ENCODE measurements at regions not wholly inside any gene's neighbourhood (a gene's known extent, or its start where the extent isn't known, plus 50 kb on each side); places are given as distances from the start of the nearest gene placed in this dataset.

DNA sequence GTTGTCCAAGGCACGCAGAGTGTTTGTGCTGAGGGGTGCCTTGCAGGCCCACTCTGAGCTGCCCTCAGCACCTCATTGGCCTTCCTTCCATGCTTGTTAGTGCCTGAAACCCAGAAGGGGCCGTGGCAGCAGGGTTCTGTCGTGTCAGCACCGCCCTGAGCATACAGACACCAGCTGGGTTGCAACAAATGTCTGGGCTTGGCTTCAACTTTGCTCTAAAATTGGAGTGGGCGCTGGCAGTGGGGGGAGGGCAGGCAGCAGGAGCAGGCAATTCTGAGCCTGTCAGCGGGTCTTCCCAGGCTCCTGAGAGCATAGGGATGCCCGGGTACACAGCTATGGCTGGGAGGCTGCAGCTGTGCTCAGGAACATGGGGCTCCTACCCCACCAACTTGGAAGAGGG, 464.3 kb downstream of the EPHA3 start:
- DNase-seq (ENCODE audit: low read depth in 1 of 2, low spot score in 1 of 2) (no peak), ATAC-seq (no peak), FAIRE-seq (no peak)
- Histone ChIP-seq H3K4me3 (no peak overlapping the region), H3K4me1 (no peaks in the 10 kb centered on the region), H3K4me2 (no peak overlapping the region), H3K9me3 (no peaks in the 10 kb centered on the region), H3K27ac (no peak overlapping the region)
- ChIA-PET POLR2A (no interaction called here), CTCF (no interaction called here)
- no peak for TF ChIP-seq BHLHE40 (IDR thresholded peaks at IDR 0.05; ENCODE audit: low read depth, low read length)
- TF ChIP-seq ZNF302 (CRISPR knock-in tag; IDR thresholded peaks at IDR 0.05), result no peak
- TF ChIP-seq POLR2AphosphoS2 (conservative IDR thresholded peaks at IDR 0.05; ENCODE audit: low read length), result no peak
- TF ChIP-seq RFX5 (IDR thresholded peaks at IDR 0.05), result no peak
- TF ChIP-seq CBX2 (IDR thresholded peaks at IDR 0.05; ENCODE audit: borderline replicate concordance, low read depth), result no peak
- TF ChIP-seq JUNB (IDR thresholded peaks at IDR 0.05), result no peak
- TF ChIP-seq, protein P1, sequence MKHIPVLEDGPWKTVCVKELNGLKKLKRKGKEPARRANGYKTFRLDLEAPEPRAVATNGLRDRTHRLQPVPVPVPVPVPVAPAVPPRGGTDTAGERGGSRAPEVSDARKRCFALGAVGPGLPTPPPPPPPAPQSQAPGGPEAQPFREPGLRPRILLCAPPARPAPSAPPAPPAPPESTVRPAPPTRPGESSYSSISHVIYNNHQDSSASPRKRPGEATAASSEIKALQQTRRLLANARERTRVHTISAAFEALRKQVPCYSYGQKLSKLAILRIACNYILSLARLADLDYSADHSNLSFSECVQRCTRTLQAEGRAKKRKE (CRISPR knock-in tag; IDR thresholded peaks at IDR 0.05; ENCODE audit: low read depth), result no peak
- WGBS (ENCODE audit: missing lambda C conversion rate), result 25% methylated on average over 4 of the region's 7 CpGs

DNA sequence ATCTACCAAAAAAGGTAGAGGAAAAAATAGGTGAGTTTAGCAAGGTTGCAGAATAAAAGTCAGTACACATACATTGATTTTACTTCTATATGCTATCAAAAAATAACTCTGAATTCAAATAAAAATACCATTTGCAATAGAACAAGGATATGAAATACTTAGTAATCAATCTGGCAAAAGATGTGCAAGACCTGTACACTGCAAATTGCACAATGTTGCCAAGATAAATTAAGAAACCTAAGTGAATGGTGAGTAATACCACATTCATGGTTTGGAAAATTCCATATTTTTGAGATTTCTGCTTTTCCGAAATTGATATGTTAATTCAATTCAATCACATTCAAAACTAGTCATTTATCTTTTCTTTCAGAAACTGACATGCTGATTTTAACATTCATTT, 464.8 kb downstream of the EPHA3 start:
- TF ChIP-seq CBX2 (IDR thresholded peaks at IDR 0.05; ENCODE audit: borderline replicate concordance, low read depth) (no peak), RCOR1 (IDR thresholded peaks at IDR 0.05; ENCODE audit: low read depth, low read length) (no peak), RNF2 (IDR thresholded peaks at IDR 0.05; ENCODE audit: borderline replicate concordance, low read depth) (no peak), CEBPB (IDR thresholded peaks at IDR 0.05) (no peak), ZFP36 (IDR thresholded peaks at IDR 0.05; ENCODE audit: borderline replicate concordance, partially characterized antibody) (no peak), POLR2A (IDR thresholded peaks at IDR 0.05; ENCODE audit: low read length) (no peak), EHMT2 (IDR thresholded peaks at IDR 0.05; ENCODE audit: low read depth) (no peak), ESRRA (IDR thresholded peaks at IDR 0.05; ENCODE audit: borderline replicate concordance, low read length) (no peak), JUN (IDR thresholded peaks at IDR 0.05) (no peak), KDM5A (IDR thresholded peaks at IDR 0.05) (no peak), HDAC2 (IDR thresholded peaks at IDR 0.05) (no peak)
- TF ChIP-seq, protein P2, sequence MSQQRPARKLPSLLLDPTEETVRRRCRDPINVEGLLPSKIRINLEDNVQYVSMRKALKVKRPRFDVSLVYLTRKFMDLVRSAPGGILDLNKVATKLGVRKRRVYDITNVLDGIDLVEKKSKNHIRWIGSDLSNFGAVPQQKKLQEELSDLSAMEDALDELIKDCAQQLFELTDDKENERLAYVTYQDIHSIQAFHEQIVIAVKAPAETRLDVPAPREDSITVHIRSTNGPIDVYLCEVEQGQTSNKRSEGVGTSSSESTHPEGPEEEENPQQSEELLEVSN (IDR thresholded peaks at IDR 0.05; ENCODE audit: borderline replicate concordance, low read depth), result no peak
- TF ChIP-seq, protein P3, sequence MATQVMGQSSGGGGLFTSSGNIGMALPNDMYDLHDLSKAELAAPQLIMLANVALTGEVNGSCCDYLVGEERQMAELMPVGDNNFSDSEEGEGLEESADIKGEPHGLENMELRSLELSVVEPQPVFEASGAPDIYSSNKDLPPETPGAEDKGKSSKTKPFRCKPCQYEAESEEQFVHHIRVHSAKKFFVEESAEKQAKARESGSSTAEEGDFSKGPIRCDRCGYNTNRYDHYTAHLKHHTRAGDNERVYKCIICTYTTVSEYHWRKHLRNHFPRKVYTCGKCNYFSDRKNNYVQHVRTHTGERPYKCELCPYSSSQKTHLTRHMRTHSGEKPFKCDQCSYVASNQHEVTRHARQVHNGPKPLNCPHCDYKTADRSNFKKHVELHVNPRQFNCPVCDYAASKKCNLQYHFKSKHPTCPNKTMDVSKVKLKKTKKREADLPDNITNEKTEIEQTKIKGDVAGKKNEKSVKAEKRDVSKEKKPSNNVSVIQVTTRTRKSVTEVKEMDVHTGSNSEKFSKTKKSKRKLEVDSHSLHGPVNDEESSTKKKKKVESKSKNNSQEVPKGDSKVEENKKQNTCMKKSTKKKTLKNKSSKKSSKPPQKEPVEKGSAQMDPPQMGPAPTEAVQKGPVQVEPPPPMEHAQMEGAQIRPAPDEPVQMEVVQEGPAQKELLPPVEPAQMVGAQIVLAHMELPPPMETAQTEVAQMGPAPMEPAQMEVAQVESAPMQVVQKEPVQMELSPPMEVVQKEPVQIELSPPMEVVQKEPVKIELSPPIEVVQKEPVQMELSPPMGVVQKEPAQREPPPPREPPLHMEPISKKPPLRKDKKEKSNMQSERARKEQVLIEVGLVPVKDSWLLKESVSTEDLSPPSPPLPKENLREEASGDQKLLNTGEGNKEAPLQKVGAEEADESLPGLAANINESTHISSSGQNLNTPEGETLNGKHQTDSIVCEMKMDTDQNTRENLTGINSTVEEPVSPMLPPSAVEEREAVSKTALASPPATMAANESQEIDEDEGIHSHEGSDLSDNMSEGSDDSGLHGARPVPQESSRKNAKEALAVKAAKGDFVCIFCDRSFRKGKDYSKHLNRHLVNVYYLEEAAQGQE (IDR thresholded peaks at IDR 0.05), result no peak
- TF ChIP-seq, protein P4, sequence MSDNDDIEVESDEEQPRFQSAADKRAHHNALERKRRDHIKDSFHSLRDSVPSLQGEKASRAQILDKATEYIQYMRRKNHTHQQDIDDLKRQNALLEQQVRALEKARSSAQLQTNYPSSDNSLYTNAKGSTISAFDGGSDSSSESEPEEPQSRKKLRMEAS (IDR thresholded peaks at IDR 0.05), result no peak
- ATAC-seq (no peak), DNase-seq (ENCODE audit: low read depth in 1 of 2, low spot score in 1 of 2) (no peak), FAIRE-seq (no peak)
- WGBS (ENCODE audit: missing lambda C conversion rate), result 14% methylated on average over 1 of the region's 1 CpG
- Histone ChIP-seq H3K9me3 (no peaks in the 10 kb centered on the region), H3K4me2 (no peak overlapping the region), H3K4me1 (no peaks in the 10 kb centered on the region), H3K27ac (no peak overlapping the region), H3K4me3 (no peak overlapping the region)
- POLR2A ChIA-PET, result no interaction called here
- CTCF ChIA-PET, result no interaction called here

DNA sequence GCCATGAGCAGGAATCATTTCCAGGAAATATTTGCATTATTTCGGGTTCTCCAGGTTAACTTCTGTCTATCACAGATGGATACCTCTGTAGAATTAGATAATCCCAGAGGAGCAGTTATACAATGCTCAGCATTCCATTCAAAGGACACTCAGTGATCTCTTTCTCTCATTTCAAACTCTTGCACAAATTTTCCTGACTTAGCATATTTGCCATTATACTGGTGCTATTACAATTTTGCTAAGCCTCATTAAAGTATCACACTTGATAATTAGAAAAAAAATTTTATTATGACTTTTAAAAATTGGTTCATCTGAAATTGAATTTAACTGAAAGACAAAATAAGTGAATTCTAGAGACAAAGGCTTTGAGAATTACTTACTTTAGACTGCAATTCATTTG, 469.0 kb downstream of the EPHA3 start:
- no peak overlapping the region for H3K4me3 ChIP-seq
- ATAC-seq, result no peak
- TF ChIP-seq POLR2A (IDR thresholded peaks at IDR 0.05; ENCODE audit: low read length) (no peak), MAFK (IDR thresholded peaks at IDR 0.05; ENCODE audit: partially characterized antibody) (peak; percentile 57)
- POLR2A ChIA-PET, result no interaction called here
- DNase-seq (ENCODE audit: low read depth in 1 of 2, low spot score in 1 of 2), result no peak
- no peaks in the 10 kb centered on the region for H3K4me1 ChIP-seq
- H3K27ac ChIP-seq, result no peak overlapping the region
- 0% methylated on average over 1 of the region's 1 CpG for WGBS (ENCODE audit: missing lambda C conversion rate)
- CTCF ChIA-PET, result no interaction called here
- FAIRE-seq, result no peak
- no peak overlapping the region for H3K4me2 ChIP-seq
- no peaks in the 10 kb centered on the region for H3K9me3 ChIP-seq
